ENCODE measurements at regions not wholly inside any gene's neighbourhood (a gene's known extent, or its start where the extent isn't known, plus 50 kb on each side); places are given as distances from the start of the nearest gene placed in this dataset.

DNA sequence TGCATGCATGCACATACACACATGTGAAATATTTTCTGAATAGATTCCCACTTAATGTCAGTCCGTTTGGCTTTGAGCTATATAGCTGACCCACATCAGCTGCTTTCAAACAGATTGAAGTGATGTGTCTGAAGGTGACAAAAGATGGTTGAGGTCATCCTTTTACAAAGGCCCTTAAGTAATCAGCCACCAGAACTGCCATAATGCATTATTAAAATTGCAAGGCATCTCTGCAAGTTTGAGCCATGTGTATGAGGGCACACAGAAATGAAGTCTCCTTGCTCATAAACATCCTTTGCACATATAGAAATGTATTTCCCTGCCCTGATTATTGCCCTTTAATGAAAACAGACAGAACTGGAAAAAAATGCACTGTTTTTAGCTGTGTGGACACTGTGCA is 1043.0 kb upstream of the C9orf72 start:
- no peak for TF ChIP-seq CTCF (CRISPR knock-in tag; IDR thresholded peaks at IDR 0.05)
- TF ChIP-seq, protein P1, sequence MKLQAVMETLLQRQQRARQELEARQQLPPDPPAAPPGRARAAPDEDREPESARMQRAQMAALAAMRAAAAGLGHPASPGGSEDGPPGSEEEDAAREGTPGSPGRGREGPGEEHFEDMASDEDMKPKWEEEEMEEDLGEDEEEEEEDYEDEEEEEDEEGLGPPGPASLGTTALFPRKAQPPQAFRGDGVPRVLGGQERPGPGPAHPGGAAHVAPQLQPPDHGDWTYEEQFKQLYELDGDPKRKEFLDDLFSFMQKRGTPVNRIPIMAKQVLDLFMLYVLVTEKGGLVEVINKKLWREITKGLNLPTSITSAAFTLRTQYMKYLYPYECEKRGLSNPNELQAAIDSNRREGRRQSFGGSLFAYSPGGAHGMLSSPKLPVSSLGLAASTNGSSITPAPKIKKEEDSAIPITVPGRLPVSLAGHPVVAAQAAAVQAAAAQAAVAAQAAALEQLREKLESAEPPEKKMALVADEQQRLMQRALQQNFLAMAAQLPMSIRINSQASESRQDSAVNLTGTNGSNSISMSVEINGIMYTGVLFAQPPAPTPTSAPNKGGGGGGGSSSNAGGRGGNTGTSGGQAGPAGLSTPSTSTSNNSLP (IDR thresholded peaks at IDR 0.05; ENCODE audit: low read depth, low read length) = no peak
- no peak for TF ChIP-seq ZBTB44 (CRISPR knock-in tag; IDR thresholded peaks at IDR 0.05)
- TF ChIP-seq, protein P2, sequence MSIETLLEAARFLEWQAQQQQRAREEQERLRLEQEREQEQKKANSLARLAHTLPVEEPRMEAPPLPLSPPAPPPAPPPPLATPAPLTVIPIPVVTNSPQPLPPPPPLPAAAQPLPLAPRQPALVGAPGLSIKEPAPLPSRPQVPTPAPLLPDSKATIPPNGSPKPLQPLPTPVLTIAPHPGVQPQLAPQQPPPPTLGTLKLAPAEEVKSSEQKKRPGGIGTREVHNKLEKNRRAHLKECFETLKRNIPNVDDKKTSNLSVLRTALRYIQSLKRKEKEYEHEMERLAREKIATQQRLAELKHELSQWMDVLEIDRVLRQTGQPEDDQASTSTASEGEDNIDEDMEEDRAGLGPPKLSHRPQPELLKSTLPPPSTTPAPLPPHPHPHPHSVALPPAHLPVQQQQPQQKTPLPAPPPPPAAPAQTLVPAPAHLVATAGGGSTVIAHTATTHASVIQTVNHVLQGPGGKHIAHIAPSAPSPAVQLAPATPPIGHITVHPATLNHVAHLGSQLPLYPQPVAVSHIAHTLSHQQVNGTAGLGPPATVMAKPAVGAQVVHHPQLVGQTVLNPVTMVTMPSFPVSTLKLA (IDR thresholded peaks at IDR 0.05) = no peak
- TF ChIP-seq YY1 (IDR thresholded peaks at IDR 0.05; ENCODE audit: insufficient read depth, insufficient replicate concordance, low read depth, low read length) = no peak
- no peak for TF ChIP-seq ZBTB8A (CRISPR knock-in tag; IDR thresholded peaks at IDR 0.05; ENCODE audit: borderline replicate concordance, low read depth)
